ENCODE measurements at regions not wholly inside any gene's neighbourhood (a gene's known extent, or its start where the extent isn't known, plus 50 kb on each side); places are given as distances from the start of the nearest gene placed in this dataset.

- Histone ChIP-seq H2BK12ac (ENCODE audit: insufficient read length, low read depth, low read length) (no peak overlapping the region), H3K4ac (ENCODE audit: low read depth, low read length) (no peak overlapping the region), H4K91ac (ENCODE audit: insufficient read length, low read depth, low read length) (no peak overlapping the region), H2BK5ac (ENCODE audit: insufficient read length, low read length) (no peak overlapping the region), H3K4me2 (ENCODE audit: insufficient read depth, insufficient read length, low read length) (no peak overlapping the region), H2BK15ac (ENCODE audit: low read depth, low read length) (no peak overlapping the region), H3K56ac (ENCODE audit: insufficient read length, low read depth, low read length) (no peak overlapping the region), H4K20me1 (ENCODE audit: control insufficient read depth, insufficient read depth, insufficient read length) (no peaks in the 10 kb centered on the region), H3K14ac (ENCODE audit: insufficient read depth, low read length) (no peak overlapping the region), H2AK5ac (ENCODE audit: insufficient read length, low read length) (no peak overlapping the region), H3K9me3 (ENCODE audit: control insufficient read depth, low read depth, low read length) (no peaks in the 10 kb centered on the region), H2BK20ac (ENCODE audit: low read depth, low read length, poor library complexity, severe bottlenecking) (no peak overlapping the region), H3K79me2 (ENCODE audit: insufficient read depth, low read length) (no peaks in the 10 kb centered on the region), H3K27me3 (ENCODE audit: insufficient read depth, low read length) (no peaks in the 10 kb centered on the region), H3K9ac (ENCODE audit: extremely low read depth, insufficient read length, low read length) (no peak overlapping the region), H4K8ac (replicated peaks; ENCODE audit: insufficient read length, low read depth, low read length) (no peak overlapping the region), H3T11ph (ENCODE audit: low read length) (no peak overlapping the region), H3K18ac (ENCODE audit: insufficient read length, low read depth, low read length) (no peak overlapping the region), H3K23ac (ENCODE audit: insufficient read length, low read depth, low read length) (no peak overlapping the region), H3K79me1 (ENCODE audit: insufficient read depth, low read depth, low read length, poor library complexity, severe bottlenecking) (no peaks in the 10 kb centered on the region), H3K27ac (ENCODE audit: insufficient read length, low read depth, low read length) (no peak overlapping the region), H3K4me1 (ENCODE audit: insufficient read depth, low read length) (no peaks in the 10 kb centered on the region), H3K23me2 (ENCODE audit: insufficient read length, low read depth, low read length, poor library complexity, severe bottlenecking) (no peaks in the 10 kb centered on the region), H2AFZ (ENCODE audit: low read length) (no peak overlapping the region), H2BK120ac (ENCODE audit: low read depth, low read length, poor library complexity, severe bottlenecking) (no peak overlapping the region), H4K5ac (ENCODE audit: insufficient read length, low read depth, low read length) (no peak overlapping the region)
- no peak overlapping the region for H3K27ac Mint-ChIP-seq
- DNase-seq, result no peak
- peaks cover 12 to 13% of the 10 kb centered on the region in 2 experiments; a peak in 4 of 5 replicates for H3K9me3 Mint-ChIP-seq
- no peak overlapping the region for H3K4me3 Mint-ChIP-seq
- TF ChIP-seq, protein P1, sequence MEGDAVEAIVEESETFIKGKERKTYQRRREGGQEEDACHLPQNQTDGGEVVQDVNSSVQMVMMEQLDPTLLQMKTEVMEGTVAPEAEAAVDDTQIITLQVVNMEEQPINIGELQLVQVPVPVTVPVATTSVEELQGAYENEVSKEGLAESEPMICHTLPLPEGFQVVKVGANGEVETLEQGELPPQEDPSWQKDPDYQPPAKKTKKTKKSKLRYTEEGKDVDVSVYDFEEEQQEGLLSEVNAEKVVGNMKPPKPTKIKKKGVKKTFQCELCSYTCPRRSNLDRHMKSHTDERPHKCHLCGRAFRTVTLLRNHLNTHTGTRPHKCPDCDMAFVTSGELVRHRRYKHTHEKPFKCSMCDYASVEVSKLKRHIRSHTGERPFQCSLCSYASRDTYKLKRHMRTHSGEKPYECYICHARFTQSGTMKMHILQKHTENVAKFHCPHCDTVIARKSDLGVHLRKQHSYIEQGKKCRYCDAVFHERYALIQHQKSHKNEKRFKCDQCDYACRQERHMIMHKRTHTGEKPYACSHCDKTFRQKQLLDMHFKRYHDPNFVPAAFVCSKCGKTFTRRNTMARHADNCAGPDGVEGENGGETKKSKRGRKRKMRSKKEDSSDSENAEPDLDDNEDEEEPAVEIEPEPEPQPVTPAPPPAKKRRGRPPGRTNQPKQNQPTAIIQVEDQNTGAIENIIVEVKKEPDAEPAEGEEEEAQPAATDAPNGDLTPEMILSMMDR (conservative IDR thresholded peaks at IDR 0.05), result no peak
- WGBS (ENCODE audit: extremely low coverage, insufficient read length, low lambda C conversion rate), result no CpG with 5 or more reads among the region's 4 CpGs
- H3K4me1 Mint-ChIP-seq, result no peaks in the 10 kb centered on the region
- no peaks in the 10 kb centered on the region; the same call in 1 of the 2 replicates for H3K27me3 Mint-ChIP-seq (ENCODE audit: low read depth)
- H3K36me3 Mint-ChIP-seq (ENCODE audit: insufficient read depth in 1 of 3, low read depth in 3 of 3), result peaks cover 0 to 4% (median under 1%) of the 10 kb centered on the region in 3 experiments; a peak in 3 of 7 replicates
Measured at GRCh38 chr9:118510711-118511110, 806.5 kb downstream of the TLR4 start.

Data from H9 (cell line).